NB4 (cell line): ENCODE measurements at regions not wholly inside any gene's neighbourhood (a gene's known extent, or its start where the extent isn't known, plus 50 kb on each side); places are given as distances from the start of the nearest gene placed in this dataset.

ENCODE experiments used
- DNase-seq: peaks from one replicate; pipeline ENCODE4 v3.0.0; 2010; ENCODE audit warnings: low read depth
- H3K4me3 ChIP-seq: one replicate; pipeline ENCODE4 v1.5.1; 2011; ENCODE audit warnings: mild to moderate bottlenecking, low read depth, low read length, moderate library complexity
- CTCF ChIP-seq: IDR thresholded peaks from one replicate; pipeline ENCODE4 v1.5.1; 2012; ENCODE audit warnings: low read depth, low read length
- MAX ChIP-seq: IDR thresholded peaks from 2 replicates; pipeline ENCODE4 v1.6.1; 2011; ENCODE audit warnings: low read depth, low read length
- MYC ChIP-seq: IDR thresholded peaks from 2 replicates; pipeline ENCODE4 v1.6.1; 2011; ENCODE audit warnings: low read depth, low read length
- POLR2A ChIP-seq: IDR thresholded peaks from 2 replicates; pipeline ENCODE4 v1.6.1; 2011; ENCODE audit warnings: mild to moderate bottlenecking; ENCODE audit not compliant: insufficient read length; ENCODE audit errors: extremely low read depth

- no peak for DNase-seq
- no peak for TF ChIP-seq MYC
- no peak for TF ChIP-seq CTCF
- TF ChIP-seq POLR2A, result no peak
- no peak overlapping the region for H3K4me3 ChIP-seq
Measured at GRCh38 chr2:181114021-181114420, 133.6 kb downstream of the UBE2E3 start.

- TF ChIP-seq CTCF, result no peak
- no peak for TF ChIP-seq MAX
- TF ChIP-seq POLR2A, result no peak
- no peak for TF ChIP-seq MYC
- no peak for DNase-seq
- H3K4me3 ChIP-seq, result no peak overlapping the region
Measured at GRCh38 chr2:181116261-181116660, 135.9 kb downstream of the UBE2E3 start.

- no peak overlapping the region for H3K4me3 ChIP-seq
- TF ChIP-seq POLR2A, result no peak
- TF ChIP-seq CTCF, result no peak
- no peak for TF ChIP-seq MAX
- no peak for TF ChIP-seq MYC
- no peak for DNase-seq
Measured at GRCh38 chr2:181117206-181117925, 137.0 kb downstream of the UBE2E3 start.

- DNase-seq, result no peak
- no peak for TF ChIP-seq CTCF
- no peak for TF ChIP-seq POLR2A
- no peak for TF ChIP-seq MAX
- TF ChIP-seq MYC, result no peak
- H3K4me3 ChIP-seq, result no peak overlapping the region
Measured at GRCh38 chr2:181120625-181121024, 140.2 kb downstream of the UBE2E3 start.

GRCh38 chr2:181121996-181122395, 141.6 kb downstream of the UBE2E3 start:
- no peak overlapping the region for H3K4me3 ChIP-seq
- TF ChIP-seq POLR2A (no peak), MYC (no peak)
- DNase-seq, result no peak

GRCh38 chr2:181122601-181123000, 142.2 kb downstream of the UBE2E3 start:
- no peak overlapping the region for H3K4me3 ChIP-seq
- no peak for DNase-seq
- TF ChIP-seq MAX, result no peak
- no peak for TF ChIP-seq MYC
- TF ChIP-seq POLR2A, result no peak
- no peak for TF ChIP-seq CTCF
